IMR-90 (cell line): ENCODE measurements at regions not wholly inside any gene's neighbourhood (a gene's known extent, or its start where the extent isn't known, plus 50 kb on each side); places are given as distances from the start of the nearest gene placed in this dataset.

Experiments used
- ATAC-seq: fragments of 200-7000 bp; cut with Tn5 transposase; 2 replicates; pipeline ENCODE4 v1.9.1; 2020; ENCODE audit warnings: low read depth, mild to moderate bottlenecking, moderate library complexity
- BruUV-seq: library from RNA; stranded (reverse); fragments of 400-500 nt; replicated peaks from 2 replicates; lab custom pipeline; 2021; lab: Mats Ljungman, UMichigan
- CTCF ChIA-PET: fragments of 300-600 bp; formaldehyde crosslinking; extraction: SDS; loops from one replicate; lab custom pipeline; 2021; ENCODE audit warnings: antibody characterized with exemption; lab: Yijun Ruan, JAX
- POLR2A ChIA-PET: fragments of 300-600 bp; sonication (Branson Sonifier 250); formaldehyde crosslinking; loops from one replicate; lab custom pipeline; 2022; ENCODE audit warnings: antibody characterized with exemption; ENCODE audit not compliant: unreplicated experiment; lab: Charles Lee
- DNase-seq: peaks from one replicate; pipeline ENCODE4 v3.0.0; 2013
- H2AFZ ChIP-seq: replicated peaks from 2 replicates; pipeline ENCODE3; 2013; ENCODE audit warnings: low read length, mild to moderate bottlenecking; ENCODE audit not compliant: poor library complexity
- H2AK5ac ChIP-seq: 2 replicates; pipeline ENCODE4 v1.6.1; 2013; ENCODE audit warnings: low read depth, low read length, inconsistent platforms
- H2AK9ac ChIP-seq: replicated peaks from 2 replicates; pipeline ENCODE3; 2013; ENCODE audit warnings: mild to moderate bottlenecking, low read depth, low read length, moderate library complexity; ENCODE audit not compliant: poor library complexity
- H2BK120ac ChIP-seq: 2 replicates; pipeline ENCODE4 v1.6.1; 2013; ENCODE audit warnings: low read depth, low read length, inconsistent platforms
- H2BK15ac ChIP-seq: 3 replicates; pipeline ENCODE4 v1.6.1; 2013; ENCODE audit warnings: low read depth, low read length, inconsistent platforms
- H2BK20ac ChIP-seq: 2 replicates; pipeline ENCODE4 v1.6.1; 2013; ENCODE audit warnings: low read depth, mild to moderate bottlenecking, inconsistent platforms, low read length, moderate library complexity
- H2BK5ac ChIP-seq: 2 replicates; pipeline ENCODE4 v1.6.1; 2013; ENCODE audit warnings: mild to moderate bottlenecking, low read depth, low read length, inconsistent platforms; ENCODE audit not compliant: poor library complexity, severe bottlenecking
- H3K14ac ChIP-seq: replicated peaks from 2 replicates; pipeline ENCODE4 v1.6.1; 2013; ENCODE audit warnings: low read depth, low read length, inconsistent platforms
- H3K18ac ChIP-seq: 2 replicates; pipeline ENCODE4 v1.6.1; 2013; ENCODE audit warnings: low read depth, low read length, control low read depth
- H3K23ac ChIP-seq: 2 replicates; pipeline ENCODE4 v1.6.1; 2013; ENCODE audit warnings: low read depth, low read length, inconsistent platforms
- H3K27ac ChIP-seq: 2 replicates; pipeline ENCODE4 v1.5.1; 2013; ENCODE audit warnings: mild to moderate bottlenecking, control low read depth, low read length; ENCODE audit not compliant: insufficient read depth
- H3K27me3 ChIP-seq: 2 replicates; pipeline ENCODE4 v1.6.1; 2013; ENCODE audit warnings: low read length; ENCODE audit not compliant: control insufficient read depth, insufficient read depth
- H3K36me3 ChIP-seq: 2 replicates; pipeline ENCODE4 v1.6.1; 2013; ENCODE audit warnings: low read length, mixed read lengths; ENCODE audit not compliant: control insufficient read depth, insufficient read depth
- H3K4ac ChIP-seq: 2 replicates; pipeline ENCODE4 v1.6.1; 2013; ENCODE audit warnings: low read depth, low read length, inconsistent platforms
- H3K4me1 ChIP-seq: 2 replicates; pipeline ENCODE4 v1.6.1; 2013; ENCODE audit warnings: low read length, mixed read lengths; ENCODE audit not compliant: control insufficient read depth, insufficient read depth
- H3K4me2 ChIP-seq: 2 replicates; pipeline ENCODE4 v1.6.1; 2013; ENCODE audit warnings: low read depth, mild to moderate bottlenecking, control low read depth, low read length, moderate library complexity
- H3K4me3 ChIP-seq: 2 replicates; pipeline ENCODE4 v1.5.1; 2013; ENCODE audit warnings: low read depth, mild to moderate bottlenecking, control low read depth, low read length, moderate library complexity; ENCODE audit not compliant: insufficient read depth
- H3K56ac ChIP-seq: 2 replicates; pipeline ENCODE4 v1.6.1; 2013; ENCODE audit warnings: low read length, inconsistent platforms; ENCODE audit not compliant: insufficient read depth; ENCODE audit errors: extremely low read depth
- H3K79me1 ChIP-seq, 2 experiments: 2 replicates each; pipeline ENCODE4 v1.6.1; 2013; ENCODE audit warnings: low read length in 2 of 2, inconsistent platforms in 1 of 2, low read depth in 1 of 2
- H3K9ac ChIP-seq: 2 replicates; pipeline ENCODE4 v1.6.1; 2013; ENCODE audit warnings: low read depth, low read length, control low read depth
- H3K9me1 ChIP-seq: 2 replicates; pipeline ENCODE4 v1.6.1; 2013; ENCODE audit warnings: low read length, inconsistent platforms; ENCODE audit not compliant: insufficient read depth
- H3K9me3 ChIP-seq: 2 replicates; pipeline ENCODE4 v1.6.1; 2013; ENCODE audit warnings: low read length; ENCODE audit not compliant: control insufficient read depth, insufficient read depth
- H4K20me1 ChIP-seq: 2 replicates; pipeline ENCODE4 v1.6.1; 2013; ENCODE audit warnings: low read length, inconsistent platforms; ENCODE audit not compliant: insufficient read depth
- H4K5ac ChIP-seq: 2 replicates; pipeline ENCODE4 v1.6.1; 2013; ENCODE audit warnings: mild to moderate bottlenecking, low read depth, low read length, control low read depth
- H4K8ac ChIP-seq, 2 experiments: 2 replicates each; pipeline ENCODE4 v1.6.1; 2013; ENCODE audit warnings: low read depth in 2 of 2, low read length in 2 of 2, control low read depth in 1 of 2, inconsistent platforms in 1 of 2
- H4K91ac ChIP-seq: 2 replicates; pipeline ENCODE4 v1.6.1; 2013; ENCODE audit warnings: low read depth, low read length, inconsistent platforms; ENCODE audit not compliant: insufficient read depth
- MAFK ChIP-seq: IDR thresholded peaks from 2 replicates; pipeline ENCODE4 v1.6.1; 2012; ENCODE audit warnings: low read depth, low read length, improper control_type of control experiment
- RAD21 ChIP-seq: IDR thresholded peaks from 2 replicates; pipeline ENCODE4 v1.6.1; 2012; ENCODE audit warnings: low read length, improper control_type of control experiment
- WGBS, 2 experiments: methylation state at CpG; one replicate each; pipeline versions ENCODE4 v1.1.5 to v1.1.7; 2013; ENCODE audit warnings: missing lambda C conversion rate in 2 of 2; ENCODE audit not compliant: insufficient read length in 1 of 2; ENCODE audit errors: extremely low coverage in 2 of 2; 5-methylcytosine and 5-hydroxymethylcytosine counted together
- dilution Hi-C: fragments of 300-500 bp; cut with HindIII; formaldehyde crosslinking; loops from one replicate; pipeline ENCODE4 v1.14.3; 2018; ENCODE audit warnings: low sequenced_read_pairs; ENCODE audit not compliant: unreplicated experiment
- in situ Hi-C: fragments of 300-500 bp; cut with MboI; formaldehyde crosslinking; loops from 3 replicates; pipeline ENCODE4 v1.14.3; 2019; ENCODE audit warnings: low sequenced_read_pairs, inconsistent platforms, mixed read lengths
- intact Hi-C: fragments of 100-400 bp; cut with micrococcal nuclease; formaldehyde crosslinking; loops from 2 replicates; pipeline ENCODE4 v1.10.0; 2022

GRCh38 chr2:14018620-14019019 lies 613.9 kb upstream of the LRATD1 start:
- Histone ChIP-seq H3K4me3 (no peak overlapping the region), H2BK120ac (no peak overlapping the region), H4K5ac (no peak overlapping the region), H3K23ac (no peak overlapping the region), H3K9ac (no peak overlapping the region), H3K79me1 (no peaks in the 10 kb centered on the region), H4K8ac (no peak overlapping the region), H2AFZ (no peak overlapping the region), H3K9me3 (peaks cover 2% of the 10 kb centered on the region; the same call in 1 of the 2 replicates), H4K20me1 (no peaks in the 10 kb centered on the region), H3K4ac (no peak overlapping the region), H3K14ac (no peak overlapping the region), H3K4me1 (no peaks in the 10 kb centered on the region), H2BK5ac (no peak overlapping the region), H4K91ac (no peak overlapping the region), H3K27me3 (no peaks in the 10 kb centered on the region), H3K27ac (no peak overlapping the region), H3K18ac (no peak overlapping the region), H3K4me2 (no peak overlapping the region), H2BK15ac (no peak overlapping the region), H2BK20ac (no peak overlapping the region), H2AK9ac (no peak overlapping the region), H3K56ac (no peak overlapping the region), H3K36me3 (no peaks in the 10 kb centered on the region), H2AK5ac (no peak overlapping the region), H3K9me1 (no peaks in the 10 kb centered on the region)
- TF ChIP-seq MAFK, result peak; percentile 66
- no peak for TF ChIP-seq RAD21
- DNase-seq (no peak), ATAC-seq (no peak)
- POLR2A ChIA-PET, result no interaction called here
- intact Hi-C loops, result no loop called here
- dilution Hi-C loops, result no loop called here
- in situ Hi-C loops, result no loop called here
- no TSS peak for BruUV-seq
- no CpG with 5 or more reads among the region's 4 CpGs for WGBS, 2 experiments
- CTCF ChIA-PET, result no interaction called here
